ENCODE measurements at regions not wholly inside any gene's neighbourhood (a gene's known extent, or its start where the extent isn't known, plus 50 kb on each side); places are given as distances from the start of the nearest gene placed in this dataset.

DNA sequence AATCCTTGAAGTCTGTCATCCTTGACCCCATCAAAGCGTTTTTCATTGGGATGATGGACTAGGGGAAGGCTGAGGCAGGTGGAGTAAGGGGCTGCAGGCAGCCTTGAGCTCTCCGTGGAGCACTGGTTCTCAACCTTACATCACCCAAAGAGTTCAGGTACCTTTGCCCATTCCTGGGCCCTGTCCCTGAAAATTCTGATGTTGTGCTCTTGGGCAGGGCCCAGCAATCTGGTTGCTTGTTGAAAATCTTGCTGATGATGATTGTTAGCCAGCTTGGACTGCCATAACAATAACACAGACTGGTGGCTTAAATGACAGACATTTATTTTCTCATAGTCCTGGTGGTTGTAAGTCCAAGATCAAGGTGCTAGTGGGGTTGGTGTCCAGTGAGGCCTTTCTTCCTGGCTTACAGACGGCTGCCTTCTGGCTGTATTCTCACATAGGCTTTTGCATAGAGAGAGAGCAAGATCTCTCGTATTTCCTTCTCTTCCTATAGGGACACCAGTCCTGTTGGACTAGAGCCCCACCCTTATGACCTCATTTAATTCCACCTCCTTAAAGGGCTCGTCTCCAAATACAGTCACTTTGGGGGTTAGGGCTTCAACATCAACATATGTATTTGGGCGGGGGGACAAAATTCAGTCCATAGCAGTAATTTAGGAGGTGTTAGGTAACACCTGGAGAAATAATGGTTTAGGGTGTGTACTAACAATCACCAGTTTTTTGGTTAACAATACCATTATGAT lies 104.9 kb downstream of the PLEKHG1 start:
- 0 out of 2 replicates have a peak, but pooled peaks have one; percentile 8 for TF ChIP-seq NFIC (IDR thresholded peaks at IDR 0.05)
- TF ChIP-seq, protein P1, sequence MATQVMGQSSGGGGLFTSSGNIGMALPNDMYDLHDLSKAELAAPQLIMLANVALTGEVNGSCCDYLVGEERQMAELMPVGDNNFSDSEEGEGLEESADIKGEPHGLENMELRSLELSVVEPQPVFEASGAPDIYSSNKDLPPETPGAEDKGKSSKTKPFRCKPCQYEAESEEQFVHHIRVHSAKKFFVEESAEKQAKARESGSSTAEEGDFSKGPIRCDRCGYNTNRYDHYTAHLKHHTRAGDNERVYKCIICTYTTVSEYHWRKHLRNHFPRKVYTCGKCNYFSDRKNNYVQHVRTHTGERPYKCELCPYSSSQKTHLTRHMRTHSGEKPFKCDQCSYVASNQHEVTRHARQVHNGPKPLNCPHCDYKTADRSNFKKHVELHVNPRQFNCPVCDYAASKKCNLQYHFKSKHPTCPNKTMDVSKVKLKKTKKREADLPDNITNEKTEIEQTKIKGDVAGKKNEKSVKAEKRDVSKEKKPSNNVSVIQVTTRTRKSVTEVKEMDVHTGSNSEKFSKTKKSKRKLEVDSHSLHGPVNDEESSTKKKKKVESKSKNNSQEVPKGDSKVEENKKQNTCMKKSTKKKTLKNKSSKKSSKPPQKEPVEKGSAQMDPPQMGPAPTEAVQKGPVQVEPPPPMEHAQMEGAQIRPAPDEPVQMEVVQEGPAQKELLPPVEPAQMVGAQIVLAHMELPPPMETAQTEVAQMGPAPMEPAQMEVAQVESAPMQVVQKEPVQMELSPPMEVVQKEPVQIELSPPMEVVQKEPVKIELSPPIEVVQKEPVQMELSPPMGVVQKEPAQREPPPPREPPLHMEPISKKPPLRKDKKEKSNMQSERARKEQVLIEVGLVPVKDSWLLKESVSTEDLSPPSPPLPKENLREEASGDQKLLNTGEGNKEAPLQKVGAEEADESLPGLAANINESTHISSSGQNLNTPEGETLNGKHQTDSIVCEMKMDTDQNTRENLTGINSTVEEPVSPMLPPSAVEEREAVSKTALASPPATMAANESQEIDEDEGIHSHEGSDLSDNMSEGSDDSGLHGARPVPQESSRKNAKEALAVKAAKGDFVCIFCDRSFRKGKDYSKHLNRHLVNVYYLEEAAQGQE (IDR thresholded peaks at IDR 0.05; ENCODE audit: low read depth) = no peak
- TF ChIP-seq TAF1 (IDR thresholded peaks at IDR 0.05; ENCODE audit: low read depth) = no peak
- TF ChIP-seq YY1 (IDR thresholded peaks at IDR 0.05; ENCODE audit: low read depth) = no peak
- TF ChIP-seq RAD21 (IDR thresholded peaks at IDR 0.05; ENCODE audit: low read depth) = no peak
- peak; percentile 60; the same call in 1 of the 2 replicates for TF ChIP-seq MAX (IDR thresholded peaks at IDR 0.05)
- no peak for TF ChIP-seq EGR1 (IDR thresholded peaks at IDR 0.05)
- no peak for TF ChIP-seq CEBPB (IDR thresholded peaks at IDR 0.05)
- no peak for TF ChIP-seq TEAD4 (IDR thresholded peaks at IDR 0.05)
- no peak for TF ChIP-seq EP300 (IDR thresholded peaks at IDR 0.05; ENCODE audit: borderline replicate concordance)
